ENCODE measurements at regions not wholly inside any gene's neighbourhood (a gene's known extent, or its start where the extent isn't known, plus 50 kb on each side); places are given as distances from the start of the nearest gene placed in this dataset.

GRCh38 chr15:96882121-96882772, 551.7 kb downstream of the NR2F2 start:
- Mint-ChIP-seq H3K4me3 (ENCODE audit: unreplicated experiment) (no peak overlapping the region), H3K4me1 (ENCODE audit: low read depth, unreplicated experiment) (no peaks in the 10 kb centered on the region), H3K27me3 (ENCODE audit: unreplicated experiment) (no peaks in the 10 kb centered on the region), H3K9me3 (ENCODE audit: unreplicated experiment) (no peaks in the 10 kb centered on the region), H3K27ac (ENCODE audit: unreplicated experiment) (no peak overlapping the region), H3K36me3 (ENCODE audit: unreplicated experiment) (no peaks in the 10 kb centered on the region)
- no peak for DNase-seq
- TF ChIP-seq CTCF (IDR thresholded peaks at IDR 0.05; ENCODE audit: partially characterized antibody, unreplicated experiment): no peak

DNA sequence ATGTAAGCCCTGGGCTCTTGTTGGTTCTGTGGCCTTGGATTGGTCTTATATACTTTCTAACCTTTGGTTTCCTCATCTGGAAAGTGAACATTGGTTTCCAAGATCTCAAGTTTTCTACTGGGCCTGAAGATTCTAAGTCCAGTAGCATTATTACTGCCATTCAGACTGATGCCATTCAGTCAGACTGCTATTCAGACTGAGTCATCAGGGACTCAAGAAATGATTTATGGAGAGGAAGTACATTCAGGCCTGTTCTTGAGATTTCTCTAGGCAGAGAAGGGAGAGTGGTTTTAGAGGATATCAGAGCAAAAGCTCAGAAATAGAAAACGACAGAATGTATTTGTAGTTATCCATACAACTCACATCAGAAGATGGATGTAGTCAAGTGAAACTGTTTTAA, 557.2 kb downstream of the NR2F2 start:
- H3K9me3 Mint-ChIP-seq (ENCODE audit: unreplicated experiment): no peaks in the 10 kb centered on the region
- H3K4me3 Mint-ChIP-seq (ENCODE audit: unreplicated experiment): no peak overlapping the region
- peaks cover 5% of the 10 kb centered on the region for H3K27me3 Mint-ChIP-seq (ENCODE audit: unreplicated experiment)
- H3K4me1 Mint-ChIP-seq (ENCODE audit: low read depth, unreplicated experiment): no peaks in the 10 kb centered on the region
- no peaks in the 10 kb centered on the region for H3K36me3 Mint-ChIP-seq (ENCODE audit: unreplicated experiment)
- TF ChIP-seq CTCF (IDR thresholded peaks at IDR 0.05; ENCODE audit: partially characterized antibody, unreplicated experiment): no peak
- no peak overlapping the region for H3K27ac Mint-ChIP-seq (ENCODE audit: unreplicated experiment)
- DNase-seq: no peak

GRCh38 chr15:96888764-96889163, 558.3 kb downstream of the NR2F2 start:
- DNase-seq: no peak
- no peaks in the 10 kb centered on the region for H3K36me3 Mint-ChIP-seq (ENCODE audit: unreplicated experiment)
- no peak overlapping the region for H3K4me3 Mint-ChIP-seq (ENCODE audit: unreplicated experiment)
- no peaks in the 10 kb centered on the region for H3K4me1 Mint-ChIP-seq (ENCODE audit: low read depth, unreplicated experiment)
- TF ChIP-seq CTCF (IDR thresholded peaks at IDR 0.05; ENCODE audit: partially characterized antibody, unreplicated experiment): no peak
- H3K9me3 Mint-ChIP-seq (ENCODE audit: unreplicated experiment): no peaks in the 10 kb centered on the region
- H3K27ac Mint-ChIP-seq (ENCODE audit: unreplicated experiment): no peak overlapping the region
- peaks cover 5% of the 10 kb centered on the region for H3K27me3 Mint-ChIP-seq (ENCODE audit: unreplicated experiment)

GRCh38 chr15:96889734-96890480, 559.4 kb downstream of the NR2F2 start:
- peaks cover 5% of the 10 kb centered on the region for H3K27me3 Mint-ChIP-seq (ENCODE audit: unreplicated experiment)
- no peak for TF ChIP-seq CTCF (IDR thresholded peaks at IDR 0.05; ENCODE audit: partially characterized antibody, unreplicated experiment)
- H3K27ac Mint-ChIP-seq (ENCODE audit: unreplicated experiment): no peak overlapping the region
- no peak overlapping the region for H3K4me3 Mint-ChIP-seq (ENCODE audit: unreplicated experiment)
- H3K36me3 Mint-ChIP-seq (ENCODE audit: unreplicated experiment): no peaks in the 10 kb centered on the region
- H3K4me1 Mint-ChIP-seq (ENCODE audit: low read depth, unreplicated experiment): no peaks in the 10 kb centered on the region
- no peak for DNase-seq
- no peaks in the 10 kb centered on the region for H3K9me3 Mint-ChIP-seq (ENCODE audit: unreplicated experiment)

- no peak for DNase-seq
- H3K9me3 Mint-ChIP-seq (ENCODE audit: unreplicated experiment): no peaks in the 10 kb centered on the region
- peaks cover 5% of the 10 kb centered on the region for H3K27me3 Mint-ChIP-seq (ENCODE audit: unreplicated experiment)
- TF ChIP-seq CTCF (IDR thresholded peaks at IDR 0.05; ENCODE audit: partially characterized antibody, unreplicated experiment): no peak
- H3K4me1 Mint-ChIP-seq (ENCODE audit: low read depth, unreplicated experiment): no peaks in the 10 kb centered on the region
- H3K4me3 Mint-ChIP-seq (ENCODE audit: unreplicated experiment): no peak overlapping the region
- H3K36me3 Mint-ChIP-seq (ENCODE audit: unreplicated experiment): no peaks in the 10 kb centered on the region
- H3K27ac Mint-ChIP-seq (ENCODE audit: unreplicated experiment): no peak overlapping the region
These were observed 560.5 kb downstream of the NR2F2 start for GRCh38 chr15:96891046-96891445.

All from glutamatergic neuron (in vitro differentiated cells).